ENCODE measurements at regions not wholly inside any gene's neighbourhood (a gene's known extent, or its start where the extent isn't known, plus 50 kb on each side); places are given as distances from the start of the nearest gene placed in this dataset.
A peak's percentile ranks its signal among the peaks of the same experiment; 100 is the strongest.
"Not testable (repeated sequence)": the region's sequence is repeated elsewhere in the genome, so short reads cannot be mapped to it uniquely, and the experiment has no call there.

DNA sequence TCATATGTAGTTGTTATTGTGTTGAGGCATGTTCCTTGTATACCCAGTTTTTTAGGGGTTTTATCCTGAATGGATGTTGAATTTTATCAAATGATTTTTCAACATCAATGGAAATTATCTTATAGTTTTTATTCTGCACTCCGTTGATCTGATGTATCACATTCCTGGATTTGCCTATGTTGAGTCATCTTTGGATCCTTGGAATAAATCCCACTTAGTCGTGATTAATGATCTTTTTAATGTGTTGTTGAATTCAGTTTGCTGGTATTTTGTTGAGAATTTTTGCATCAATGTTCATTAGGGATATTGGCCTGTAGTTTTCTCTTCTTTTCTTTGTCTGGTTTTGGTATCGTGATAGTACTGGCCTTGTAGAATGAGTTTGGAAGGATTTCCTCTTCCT, 648.6 kb upstream of the GRM3 start:
- no peak for DNase-seq

DNA sequence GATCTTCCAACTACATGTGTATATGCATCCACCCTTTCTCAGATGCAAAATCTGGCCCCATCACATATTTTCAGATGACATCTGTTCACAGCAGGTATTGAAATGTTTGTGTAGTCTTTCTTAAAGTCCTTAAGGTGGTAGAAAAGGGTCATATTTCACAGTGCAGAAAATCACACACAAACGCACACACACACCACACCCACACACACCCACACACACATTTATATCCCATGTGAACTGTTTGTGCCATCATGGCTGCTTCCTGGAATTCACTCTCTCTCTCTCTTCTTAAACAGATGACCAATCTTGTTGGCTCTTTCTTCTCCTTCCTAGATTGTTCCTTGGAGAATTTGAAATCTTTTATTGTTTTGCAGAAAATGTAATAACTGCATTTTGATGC, 663.0 kb upstream of the GRM3 start:
- DNase-seq, result no peak

DNA sequence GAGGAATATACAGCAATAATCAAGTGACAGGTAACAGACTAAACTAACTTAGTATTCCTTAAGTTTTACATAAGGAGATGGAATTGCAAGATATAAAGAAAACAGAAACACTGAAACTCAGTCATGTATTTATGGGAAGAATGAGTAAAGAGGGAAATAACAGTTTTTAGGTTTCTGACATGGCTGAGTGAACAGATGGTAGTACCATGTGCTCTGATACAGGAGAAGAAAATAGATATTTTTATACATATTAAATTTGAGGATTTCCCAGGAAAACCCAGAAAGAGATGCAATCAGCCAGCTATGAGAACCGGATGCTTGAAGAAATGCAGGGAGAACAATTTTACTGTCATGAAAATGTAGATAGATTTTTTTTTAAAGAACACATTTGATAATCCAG, 669.5 kb upstream of the GRM3 start:
- no peak for DNase-seq

DNA sequence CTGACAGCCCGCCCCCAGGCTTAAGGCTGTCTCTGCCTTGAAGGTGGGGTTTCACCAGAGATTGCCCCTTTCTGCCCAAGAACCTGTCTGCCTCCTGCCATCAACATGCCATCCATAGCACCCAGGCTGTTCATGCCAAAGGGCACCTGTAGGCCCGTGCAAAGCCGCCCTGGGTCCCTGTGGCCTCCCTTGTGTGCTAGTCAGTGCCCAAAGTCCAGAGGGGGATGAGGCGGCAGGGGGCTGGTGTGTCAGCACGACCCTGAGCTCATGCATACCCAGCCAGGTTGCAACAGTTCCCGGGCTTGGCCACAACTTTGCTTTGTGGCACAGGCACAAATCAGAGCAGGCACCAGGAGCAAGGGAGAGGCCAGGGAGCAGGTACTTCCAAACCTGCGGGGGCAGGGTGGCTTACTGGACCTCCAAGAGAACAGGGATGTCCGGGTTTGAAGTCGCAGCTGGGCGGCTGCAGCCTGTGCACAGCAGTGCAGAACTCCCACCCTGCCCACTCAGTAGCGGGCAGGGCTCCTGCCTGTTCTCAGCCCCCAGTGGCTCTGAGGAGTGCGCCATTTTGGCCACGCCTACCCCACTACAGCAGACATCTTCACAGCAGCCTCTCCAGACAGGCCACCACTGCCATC, 671.1 kb upstream of the GRM3 start:
- DNase-seq, result no peak

DNA sequence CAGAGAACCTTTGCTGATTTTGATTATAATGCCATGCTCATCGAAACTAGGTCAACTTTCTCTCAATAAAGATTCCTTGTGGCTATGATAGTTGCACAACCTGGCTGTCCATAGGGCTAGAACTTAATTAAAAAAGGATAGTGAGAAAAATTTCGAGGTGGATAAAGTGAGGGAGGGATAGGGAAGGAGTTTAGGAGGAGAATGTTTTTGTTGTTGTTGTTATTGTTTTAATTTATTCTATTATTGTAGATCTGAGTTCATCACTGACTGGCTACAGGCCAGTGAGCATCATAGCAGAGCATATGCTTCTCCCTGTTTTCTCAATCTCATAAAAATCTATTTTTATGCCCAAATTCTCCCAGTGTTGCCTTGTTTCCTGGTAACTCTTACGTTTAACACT, 688.7 kb upstream of the GRM3 start:
- no peak for DNase-seq

DNA sequence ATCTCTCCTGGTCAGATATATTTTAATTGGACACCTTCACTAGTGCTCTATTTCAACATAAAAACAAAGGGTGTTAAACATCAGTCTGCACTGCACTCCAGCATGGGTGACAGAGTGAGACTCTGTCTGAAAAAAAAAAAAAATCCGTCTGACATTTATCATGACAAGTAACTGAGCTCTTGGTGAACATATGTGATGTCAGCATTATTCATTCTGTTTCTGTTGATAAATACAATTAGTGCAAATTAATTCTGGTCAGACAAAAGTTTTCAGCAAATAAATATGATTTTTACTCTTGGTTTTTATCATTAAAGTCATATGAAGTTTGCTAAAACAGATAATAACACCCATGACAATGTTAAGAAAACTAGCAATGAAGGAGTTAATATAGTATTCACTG, 692.8 kb upstream of the GRM3 start:
- no peak for DNase-seq

DNA sequence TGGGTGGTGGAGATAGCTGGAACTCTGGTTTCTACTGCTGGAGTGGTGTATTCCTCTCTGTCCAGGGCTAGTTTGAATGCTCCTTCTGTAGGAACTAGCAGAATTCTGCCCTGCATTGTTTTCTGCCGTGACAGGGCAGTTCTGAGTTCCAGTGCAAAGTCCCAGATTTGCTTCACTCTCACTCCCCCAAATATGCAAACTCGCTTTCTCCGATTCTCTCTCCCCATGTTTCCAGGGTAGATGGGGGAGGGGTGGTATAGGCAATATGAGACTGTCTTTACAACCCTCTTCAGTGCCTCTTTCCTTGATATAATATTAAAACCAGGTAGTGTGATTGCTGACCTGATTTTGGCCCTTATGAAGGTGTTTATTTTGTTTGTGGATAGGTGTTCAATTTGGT, 693.3 kb upstream of the GRM3 start:
- no peak for DNase-seq

DNA sequence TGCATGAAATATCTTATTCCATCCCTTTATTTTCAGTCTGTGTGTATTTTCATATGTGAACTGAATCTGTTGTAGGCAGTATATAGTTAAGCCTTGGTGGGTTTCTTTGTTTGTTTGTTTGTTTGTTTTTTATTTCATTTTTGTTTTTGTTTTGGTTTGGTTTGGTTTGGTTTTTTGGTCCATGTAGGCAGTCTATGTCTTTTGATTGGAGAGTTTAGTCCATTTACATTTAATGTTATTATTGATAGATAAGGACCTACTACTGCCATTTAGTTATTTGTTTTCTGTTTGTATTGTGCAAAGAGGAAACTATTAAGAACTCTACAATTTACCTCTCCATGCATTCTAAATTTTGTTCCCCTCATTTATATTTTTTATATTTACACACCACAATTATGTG, 695.9 kb upstream of the GRM3 start:
- no peak for DNase-seq

DNA sequence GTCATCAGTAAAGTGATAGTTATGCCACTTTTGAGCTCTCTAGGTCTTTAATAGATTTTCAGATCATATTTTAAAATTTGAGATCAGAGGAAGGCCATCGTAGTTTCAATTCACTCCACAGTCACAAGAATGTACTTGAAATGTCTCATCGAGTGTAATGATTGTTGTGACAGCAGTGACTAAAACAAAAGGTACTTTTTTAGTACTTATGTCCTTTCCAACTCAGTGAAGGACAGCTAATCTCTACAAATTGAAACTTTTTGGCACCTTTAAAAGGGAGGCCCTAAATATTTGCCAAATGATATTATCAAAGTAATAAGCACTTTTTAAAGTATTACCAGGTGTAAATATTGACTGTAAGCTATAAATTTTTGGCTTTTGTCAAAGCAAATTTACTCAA, 702.9 kb upstream of the GRM3 start:
- no peak for DNase-seq

DNA sequence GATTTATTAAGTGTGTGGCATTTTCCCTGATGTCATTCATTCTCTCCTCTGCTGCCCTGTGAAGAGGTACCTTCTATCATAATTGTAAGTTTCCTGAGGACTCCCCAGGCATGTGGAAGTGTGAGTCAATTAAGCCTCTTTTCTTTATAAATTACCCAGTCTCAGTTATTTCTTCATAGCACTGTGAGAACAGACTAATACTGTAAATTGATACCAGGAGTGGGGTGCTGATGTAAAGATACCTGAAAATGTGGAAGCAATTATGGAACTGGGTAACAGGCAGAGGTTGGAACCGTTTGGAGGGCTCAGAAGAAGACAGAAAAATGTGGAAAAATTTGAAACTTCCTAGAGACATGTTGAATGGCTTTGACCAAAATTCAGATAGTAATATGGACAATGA, 711.8 kb upstream of the GRM3 start:
- DNase-seq, result no peak

DNA sequence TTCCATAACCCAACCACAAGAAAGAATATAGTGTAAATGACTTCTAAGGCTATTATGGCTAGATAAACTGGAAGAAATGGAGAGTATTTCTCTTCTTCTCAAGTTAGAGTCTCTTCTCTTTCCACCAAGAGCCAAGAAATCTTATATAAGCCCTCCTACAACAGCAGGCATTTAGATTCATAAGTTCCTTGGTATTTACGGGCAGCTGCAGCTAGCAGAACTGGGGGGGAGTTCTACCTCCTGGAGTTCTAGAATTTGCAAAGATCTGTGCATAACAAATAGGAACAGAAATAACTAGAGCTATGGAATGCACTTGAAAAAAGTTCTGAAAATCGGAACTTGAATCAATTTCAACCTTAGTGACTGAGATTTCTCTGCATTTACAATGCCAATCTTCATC, 715.2 kb upstream of the GRM3 start:
- no peak for DNase-seq

DNA sequence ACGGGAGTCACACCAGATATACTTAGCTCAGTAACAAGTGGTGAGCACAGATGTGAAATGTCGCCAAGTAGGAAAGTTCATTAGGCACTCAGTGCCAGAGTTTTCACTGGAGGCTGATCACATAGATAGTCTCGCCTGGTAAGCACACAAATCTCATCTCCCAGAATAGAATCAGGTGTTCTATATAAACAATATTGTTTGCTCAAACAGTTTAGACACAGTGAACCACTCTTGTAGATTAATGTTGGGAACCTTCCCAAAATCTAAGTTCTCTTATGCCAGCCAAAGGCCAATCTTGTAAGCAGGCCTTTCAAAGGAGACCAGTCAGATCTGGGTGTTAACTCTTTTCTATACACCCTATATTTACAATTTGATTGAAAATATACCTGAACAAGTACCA, 716.5 kb upstream of the GRM3 start:
- DNase-seq, result peak; percentile 2

DNA sequence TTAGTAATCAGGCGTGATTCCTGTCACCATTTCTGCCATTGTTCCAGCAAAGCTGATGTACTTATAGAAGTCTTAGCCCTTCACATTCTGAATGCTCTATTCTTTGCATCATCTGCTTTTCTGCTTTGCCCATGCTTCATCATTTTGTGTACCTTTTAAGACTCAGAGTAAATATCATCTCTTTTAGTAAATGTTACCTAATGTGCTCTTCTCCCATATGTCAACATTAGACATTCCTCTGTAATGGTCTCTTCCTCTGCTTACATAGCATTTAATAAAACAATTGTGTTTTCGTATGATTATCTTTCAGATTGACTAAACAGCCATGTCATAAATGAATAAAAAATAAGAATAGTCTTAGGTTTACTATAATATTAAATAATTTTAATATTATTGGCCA, 719.6 kb upstream of the GRM3 start:
- DNase-seq, result no peak

DNA sequence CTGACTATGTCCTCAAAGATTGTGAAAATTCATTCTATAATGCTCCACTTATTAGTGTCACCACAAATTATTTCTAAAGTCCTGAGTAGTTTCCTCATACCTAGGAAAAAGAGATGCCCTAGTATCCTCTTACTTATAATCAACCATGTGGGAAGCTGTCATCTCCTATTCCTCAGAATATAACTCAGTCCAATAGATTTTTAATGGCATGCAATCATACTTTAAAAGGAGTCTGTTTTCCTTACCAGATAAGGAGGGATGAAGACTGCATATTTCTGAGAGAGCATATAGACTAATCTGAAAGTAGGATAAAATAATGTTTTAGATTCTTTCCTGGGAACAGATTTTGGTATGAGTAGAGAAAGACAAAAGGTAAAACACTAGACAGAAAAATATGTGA, 727.7 kb upstream of the GRM3 start:
- no peak for DNase-seq

DNA sequence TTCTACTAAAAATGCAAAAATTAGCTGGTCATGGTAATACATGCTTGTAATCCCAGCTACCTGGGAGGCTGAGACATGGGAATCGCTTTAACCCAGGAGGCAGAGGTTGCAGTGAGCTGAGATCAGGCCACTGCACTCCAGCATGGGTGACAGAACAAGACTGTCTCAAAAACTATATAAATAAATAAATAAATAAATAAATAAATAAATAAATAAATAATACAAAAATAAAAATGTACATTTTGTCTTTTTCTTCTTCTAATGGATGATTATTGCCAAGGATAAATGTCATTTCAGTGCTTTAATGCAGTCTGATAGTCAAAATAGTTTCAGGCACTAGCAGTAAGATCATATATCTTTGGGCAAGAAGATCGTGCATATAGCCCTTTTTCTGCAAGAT, 727.6 kb upstream of the SEMA3D start:
- DNase-seq, result no peak

DNA sequence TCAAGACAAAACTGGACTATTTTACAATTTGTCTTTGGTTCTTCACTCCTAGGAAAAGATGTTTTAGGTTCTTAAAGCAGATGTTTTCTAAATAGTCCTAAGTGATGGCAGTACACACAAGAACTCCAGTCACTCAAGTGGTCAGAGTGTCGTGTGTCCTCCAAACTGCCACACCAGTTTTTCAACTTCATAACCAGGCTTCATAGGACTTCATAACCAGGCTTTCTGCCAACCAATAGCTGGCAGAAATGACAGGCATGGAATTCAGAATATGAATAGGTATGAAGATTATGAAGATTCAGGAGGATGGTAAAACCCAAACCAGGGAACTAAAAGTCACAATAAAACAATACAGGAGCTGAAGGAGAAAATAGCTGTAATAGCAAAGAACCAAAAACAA, 721.2 kb upstream of the SEMA3D start:
- no peak for DNase-seq

DNA sequence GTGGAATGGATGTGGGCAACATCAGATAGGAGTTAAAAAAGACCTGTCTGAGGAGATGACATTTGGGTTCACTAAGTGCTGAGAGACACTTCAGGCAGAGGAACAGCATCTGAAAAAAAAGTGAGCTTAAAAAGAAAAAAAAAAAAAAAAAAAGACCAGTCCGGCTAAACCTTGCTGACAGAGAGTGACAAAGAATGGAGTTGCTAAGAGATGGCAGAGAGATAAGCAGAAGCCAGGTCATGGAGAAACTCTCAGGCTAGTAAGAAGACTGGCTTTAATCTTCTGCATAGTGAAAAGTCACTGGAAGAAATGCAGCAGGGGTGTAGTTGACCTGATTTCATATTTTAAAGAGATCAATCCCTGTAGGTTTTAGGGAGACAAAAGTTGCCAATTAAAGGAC, 711.1 kb upstream of the SEMA3D start:
- DNase-seq, result no peak

DNA sequence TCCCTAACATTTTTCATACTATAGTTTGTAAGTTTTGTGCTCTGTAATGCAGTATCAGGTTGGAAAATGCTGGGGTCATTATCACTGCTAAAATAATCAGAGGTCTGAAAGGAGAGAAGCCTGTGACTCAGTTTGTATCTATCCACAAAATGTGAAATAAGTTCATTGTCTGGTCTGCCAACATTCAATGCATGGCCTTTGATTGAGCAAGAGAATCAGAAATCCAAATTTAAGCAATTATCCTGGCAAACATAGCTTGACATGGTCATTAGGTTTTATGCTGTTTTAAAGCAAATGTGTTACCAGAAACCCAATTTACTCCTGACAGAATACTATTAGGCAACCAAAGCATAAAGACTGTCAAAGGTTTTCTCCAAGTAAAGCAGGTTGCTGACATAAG, 709.7 kb upstream of the SEMA3D start:
- no peak for DNase-seq

DNA sequence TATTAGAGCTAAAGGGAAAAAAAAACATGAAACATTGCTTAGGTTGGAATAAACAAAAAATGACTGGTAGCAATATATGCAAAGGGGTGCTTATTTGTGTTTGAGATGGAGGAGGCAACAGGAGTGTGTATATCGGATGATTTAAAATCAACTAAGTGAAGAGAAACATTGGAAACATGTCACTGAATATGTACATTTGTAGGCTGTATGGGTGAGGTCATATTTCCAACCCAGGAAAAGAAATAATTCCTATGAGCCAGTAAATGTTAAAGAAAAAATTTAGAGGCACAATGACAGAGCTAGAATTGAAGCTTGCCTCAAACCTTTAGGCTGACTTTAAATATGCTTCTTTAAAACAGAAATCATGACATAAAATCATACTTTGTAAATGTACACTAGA, 709.0 kb upstream of the SEMA3D start:
- DNase-seq, result no peak

DNA sequence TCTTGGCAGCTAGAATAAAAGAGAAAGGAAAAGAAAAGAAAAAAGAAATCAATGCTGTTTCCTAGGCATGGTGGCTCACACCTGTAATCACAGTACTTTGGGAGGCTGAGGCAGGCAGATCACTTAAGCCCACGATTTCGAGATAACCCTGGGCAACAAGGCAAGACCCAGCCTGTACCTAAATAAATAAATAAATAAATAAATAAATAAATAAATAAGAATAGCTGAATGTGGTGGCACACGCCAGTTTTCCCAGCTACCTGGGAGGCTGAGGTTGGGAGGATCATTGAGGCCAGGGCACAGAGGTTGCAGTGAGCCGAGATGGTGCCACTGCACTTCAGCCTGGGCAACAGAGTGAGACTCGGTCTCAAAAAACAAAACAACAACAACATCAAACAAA, 705.0 kb upstream of the SEMA3D start:
- not testable (repeated sequence) for DNase-seq

DNA sequence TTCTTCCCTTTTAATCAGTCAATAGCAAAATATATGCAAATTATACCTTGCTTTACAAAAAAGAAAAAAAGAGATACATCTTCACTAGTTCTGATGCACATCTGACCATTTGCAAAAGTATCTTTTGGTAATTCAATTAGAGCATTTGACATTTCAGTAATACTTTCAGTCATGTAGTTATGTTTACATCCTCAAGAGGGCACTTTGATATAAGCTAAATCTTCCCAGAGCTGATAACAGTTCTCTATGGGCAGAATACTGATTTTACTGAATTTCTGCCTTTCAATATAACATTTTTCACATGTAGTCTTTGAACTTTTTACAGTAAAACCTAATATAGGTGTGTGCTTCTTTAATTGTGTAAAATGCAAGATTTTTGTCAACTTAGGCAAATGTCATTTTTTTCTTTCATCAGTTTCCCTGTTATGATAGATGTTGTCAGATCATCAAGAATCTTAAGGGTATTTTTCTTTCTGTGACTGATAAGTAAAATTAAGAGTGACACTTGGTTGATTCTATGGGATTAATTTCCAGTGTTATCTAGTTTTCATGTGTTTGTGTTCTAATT, 703.5 kb upstream of the SEMA3D start:
- DNase-seq, result peak; percentile 33

DNA sequence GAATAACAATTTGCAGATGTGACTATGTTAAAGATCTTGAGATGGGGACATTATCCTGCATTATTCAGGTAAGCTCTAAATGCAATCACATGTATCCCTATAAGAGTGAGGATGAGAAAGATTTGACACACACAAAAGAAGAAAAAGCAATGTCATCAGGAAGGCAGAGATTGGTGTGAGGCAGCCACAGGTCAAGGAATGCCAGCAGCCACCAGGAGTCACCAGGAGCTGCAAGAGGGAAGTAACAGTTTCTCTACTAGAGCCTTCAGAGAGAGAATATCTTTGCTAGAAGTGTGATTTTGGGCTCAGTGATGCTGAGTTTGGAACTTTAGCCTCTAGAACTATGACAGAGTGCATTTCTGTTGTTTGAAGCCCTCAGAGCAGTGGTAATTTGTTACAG, 700.3 kb upstream of the SEMA3D start:
- no peak for DNase-seq

DNA sequence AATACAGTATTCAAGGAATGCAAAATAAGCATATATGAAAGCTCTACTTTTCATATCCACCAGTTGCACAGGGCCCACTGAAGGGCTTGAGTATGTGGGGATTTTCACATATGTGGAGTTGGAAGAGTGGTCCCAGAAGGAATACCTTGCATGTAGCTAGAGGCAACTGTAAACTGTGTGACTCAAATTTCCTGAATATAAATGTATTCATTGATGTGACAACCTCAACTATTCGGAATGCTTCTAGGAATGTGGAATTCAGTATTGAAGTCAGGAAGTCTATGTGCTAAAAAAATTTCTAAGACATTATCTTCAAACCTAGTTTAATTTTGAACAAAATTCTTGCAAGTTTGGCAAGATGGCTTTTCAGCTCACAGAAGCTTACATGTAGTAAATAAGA, 695.5 kb upstream of the SEMA3D start:
- no peak for DNase-seq

DNA sequence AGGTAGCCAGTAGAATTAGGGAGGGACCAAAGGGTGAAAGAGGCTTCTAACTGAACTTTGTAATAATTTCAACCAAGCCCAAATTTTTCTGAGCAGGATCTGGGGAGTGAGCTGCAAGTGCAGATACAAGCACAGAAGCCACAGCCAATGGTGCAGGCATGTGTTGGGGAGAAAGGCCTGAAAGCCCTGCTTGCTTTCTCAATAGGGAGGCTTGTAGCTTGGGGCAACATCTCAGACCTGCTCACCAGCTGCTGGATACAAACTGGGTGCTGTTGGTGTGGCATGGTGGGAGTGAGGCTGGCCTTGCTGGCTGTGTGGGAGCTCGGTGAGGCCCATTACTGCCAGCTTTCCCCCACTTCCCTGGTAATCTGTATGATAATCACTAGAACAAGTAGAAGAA, 688.5 kb upstream of the SEMA3D start:
- no peak for DNase-seq

DNA sequence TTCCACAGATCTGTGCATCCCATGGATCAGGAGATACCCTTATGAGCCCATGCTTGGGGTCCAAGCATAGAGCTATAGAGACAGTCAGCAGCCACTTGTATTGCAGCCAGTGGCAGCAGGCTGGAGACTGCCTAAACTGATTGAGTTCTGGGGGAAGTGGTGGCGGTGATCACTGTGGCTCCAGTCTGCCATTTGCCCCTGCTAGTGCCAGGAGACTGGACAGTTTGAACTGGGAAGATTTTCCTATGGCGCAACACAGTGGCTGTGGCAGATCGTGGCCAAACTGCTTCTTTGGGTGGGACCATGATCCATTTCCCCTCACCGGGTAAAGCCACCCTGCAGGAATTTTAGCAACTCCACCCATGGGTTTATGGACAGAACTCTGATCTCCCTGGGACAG, 679.7 kb upstream of the SEMA3D start:
- DNase-seq, result no peak

Measured in NCI-H510A treated with DMSO at 0.1 percent for 48 hours (cell line).